T-cell (primary cell): ENCODE measurements at regions not wholly inside any gene's neighbourhood (a gene's known extent, or its start where the extent isn't known, plus 50 kb on each side); places are given as distances from the start of the nearest gene placed in this dataset.

Experiments used
- ATAC-seq, 4 experiments: fragments of 200-7000 bp in 3 of 4; fragments of 150-1000 bp in 1 of 4; cut with Tn5 transposase; replicated peaks in 1 of 4; 1 replicate in 3 of 4; 2 replicates in 1 of 4; pipeline ENCODE4 v1.10.0; 2021; ENCODE audit warnings: moderate library complexity in 3 of 4, mild to moderate bottlenecking in 2 of 4, moderate number of reproducible peaks in 1 of 4
- CTCF ChIA-PET, 2 donors: fragments of 300-600 bp; sonication (Branson Sonifier 250); formaldehyde crosslinking; loops; one replicate each; lab custom pipeline; 2022; ENCODE audit warnings: antibody characterized with exemption in 2 of 2; lab: Charles Lee
- POLR2A ChIA-PET, 2 donors: fragments of 300-600 bp; sonication (Branson Sonifier 250); formaldehyde crosslinking; loops; one replicate each; lab custom pipeline; 2022; ENCODE audit warnings: antibody characterized with exemption in 2 of 2; lab: Charles Lee
- DNase-seq, 35 experiments: peaks; one replicate each; pipeline versions ENCODE4 v3.0.0 to v3.0.0-alpha.2; 2013 to 2023
- H3K27ac ChIP-seq: one replicate; pipeline ENCODE4 v1.5.1; 2013; ENCODE audit warnings: low read length
- H3K27me3 ChIP-seq, 2 experiments: replicated peaks in 1 of 2; 1 replicate in 1 of 2; 2 replicates in 1 of 2; pipeline versions ENCODE4 v1.6.1 to v1.7.0; 2013; ENCODE audit warnings: low read length in 1 of 2, mixed read lengths in 1 of 2; ENCODE audit not compliant: control insufficient read depth in 2 of 2, insufficient read depth in 2 of 2; ENCODE audit errors: extremely low read depth in 1 of 2
- H3K36me3 ChIP-seq, 2 donors: 1 replicate in 1 of 2; 2 replicates in 1 of 2; pipeline versions ENCODE4 v1.6.1 to v1.7.0; 2013; ENCODE audit warnings: low read length in 1 of 2; ENCODE audit not compliant: control insufficient read depth in 2 of 2, insufficient read depth in 1 of 2; ENCODE audit errors: extremely low read depth in 1 of 2
- H3K4me1 ChIP-seq, 2 experiments: 1 replicate in 1 of 2; 2 replicates in 1 of 2; pipeline versions ENCODE4 v1.6.1 to v1.7.0; 2013; ENCODE audit warnings: low read length in 2 of 2, mixed read lengths in 1 of 2; ENCODE audit not compliant: insufficient read depth in 2 of 2, control insufficient read depth in 1 of 2; ENCODE audit errors: extremely low read depth in 1 of 2
- H3K4me3 ChIP-seq, 2 donors: 1 replicate in 1 of 2; 2 replicates in 1 of 2; pipeline versions ENCODE4 v1.5.1 to v1.7.0; 2013; ENCODE audit warnings: mild to moderate bottlenecking in 2 of 2, low read length in 1 of 2, moderate library complexity in 1 of 2; ENCODE audit not compliant: control insufficient read depth in 1 of 2; ENCODE audit errors: extremely low read depth in 1 of 2
- H3K9me3 ChIP-seq: 2 replicates; pipeline ENCODE4 v1.7.0; 2013
- H3K27ac Mint-ChIP-seq, 2 donors: one replicate each; pipeline ENCODE4 v1.8.0; 2020 to 2021; ENCODE audit warnings: mild to moderate bottlenecking in 2 of 2, mixed read lengths in 2 of 2
- H3K27me3 Mint-ChIP-seq, 2 donors: one replicate each; pipeline ENCODE4 v1.8.0; 2021 to 2022; ENCODE audit warnings: mixed read lengths in 2 of 2
- H3K36me3 Mint-ChIP-seq: one replicate; pipeline ENCODE4 v1.8.0; 2021; ENCODE audit warnings: mixed read lengths
- H3K4me1 Mint-ChIP-seq, 3 donors: one replicate each; pipeline ENCODE4 v1.8.0; 2020 to 2022; ENCODE audit warnings: mixed read lengths in 3 of 3, mild to moderate bottlenecking in 1 of 3
- H3K4me3 Mint-ChIP-seq, 3 donors: one replicate each; pipeline ENCODE4 v1.8.0; 2020 to 2022; ENCODE audit warnings: mild to moderate bottlenecking in 3 of 3, mixed read lengths in 3 of 3, moderate library complexity in 3 of 3
- H3K9me3 Mint-ChIP-seq, 3 donors: one replicate each; pipeline ENCODE4 v1.8.0; 2020 to 2022; ENCODE audit warnings: mixed read lengths in 3 of 3
- WGBS: methylation state at CpG from one replicate; pipeline ENCODE4 v1.1.5; 2013; ENCODE audit warnings: missing lambda C conversion rate; ENCODE audit not compliant: insufficient coverage; 5-methylcytosine and 5-hydroxymethylcytosine counted together

GRCh38 chr14:99339551-99339950, 67.6 kb upstream of the BCL11B start:
- H3K4me3 ChIP-seq: no peak overlapping the region
- Mint-ChIP-seq H3K9me3 (peaks cover 3 to 5% (median 4%) of the 10 kb centered on the region in 3 donors), H3K4me3 (no peak overlapping the region), H3K4me1 (no peaks in the 10 kb centered on the region), H3K27ac (no peak overlapping the region), H3K36me3 (no peaks in the 10 kb centered on the region), H3K27me3 (peaks cover 25 to 28% of the 10 kb centered on the region in 2 donors)
- H3K4me1 ChIP-seq: no peaks in the 10 kb centered on the region
- 73% methylated on average over 2 of the region's 2 CpGs for WGBS
- ChIA-PET POLR2A (interaction anchor here in 1 of 2 donors (0.5 kb wide), 1 partner anchor 33 kb away, joined by 3 read pairs; no protein-coding TSS in a partner anchor), CTCF (no interaction called here)
- H3K27ac ChIP-seq: no peak overlapping the region
- H3K27me3 ChIP-seq: peaks cover 0 to 22% of the 10 kb centered on the region in 2 experiments
- no peak for ATAC-seq
- DNase-seq: no peak
- no peaks in the 10 kb centered on the region for H3K36me3 ChIP-seq
- no peaks in the 10 kb centered on the region for H3K9me3 ChIP-seq

GRCh38 chr14:99338313-99338712, 66.3 kb upstream of the BCL11B start:
- Histone ChIP-seq H3K9me3 (no peaks in the 10 kb centered on the region), H3K4me3 (no peak overlapping the region), H3K27me3 (peaks cover 0 to 25% of the 10 kb centered on the region in 2 experiments), H3K4me1 (no peaks in the 10 kb centered on the region), H3K36me3 (no peaks in the 10 kb centered on the region), H3K27ac (no peak overlapping the region)
- Mint-ChIP-seq H3K27ac (no peak overlapping the region), H3K27me3 (peaks cover 25 to 28% of the 10 kb centered on the region in 2 donors), H3K9me3 (peaks cover 3 to 5% (median 4%) of the 10 kb centered on the region in 3 donors), H3K4me1 (no peaks in the 10 kb centered on the region), H3K4me3 (no peak overlapping the region), H3K36me3 (no peaks in the 10 kb centered on the region)
- ATAC-seq: no peak
- 75% methylated on average over 1 of the region's 5 CpGs for WGBS
- ChIA-PET CTCF (interaction anchor here in 1 of 2 donors (0.6 kb wide), 1 partner anchor 1056 kb away, joined by 3 read pairs; no protein-coding TSS in a partner anchor), POLR2A (no interaction called here)
- no peak for DNase-seq

- no peaks in the 10 kb centered on the region for H3K4me1 Mint-ChIP-seq
- H3K27me3 Mint-ChIP-seq: peaks cover 15 to 16% of the 10 kb centered on the region in 2 donors
- H3K9me3 Mint-ChIP-seq: no peaks in the 10 kb centered on the region
- H3K4me3 Mint-ChIP-seq: no peak overlapping the region
- DNase-seq (no peak), ATAC-seq (no peak)
- H3K27ac Mint-ChIP-seq: no peak overlapping the region
- Histone ChIP-seq H3K27me3 (peaks cover 0 to 11% of the 10 kb centered on the region in 2 experiments), H3K27ac (no peak overlapping the region), H3K9me3 (no peaks in the 10 kb centered on the region), H3K36me3 (no peaks in the 10 kb centered on the region), H3K4me1 (no peaks in the 10 kb centered on the region), H3K4me3 (no peak overlapping the region)
- ChIA-PET POLR2A (no interaction called here), CTCF (no interaction called here)
- 75% methylated on average over 17 of the region's 21 CpGs for WGBS
- no peaks in the 10 kb centered on the region for H3K36me3 Mint-ChIP-seq
Measured at GRCh38 chr14:99333841-99334635, 62.0 kb upstream of the BCL11B start.

GRCh38 chr14:99333214-99333613, 61.2 kb upstream of the BCL11B start:
- Histone ChIP-seq H3K9me3 (no peaks in the 10 kb centered on the region), H3K27ac (no peak overlapping the region), H3K4me3 (no peak overlapping the region), H3K27me3 (peaks cover 0 to 11% of the 10 kb centered on the region in 2 experiments), H3K4me1 (no peaks in the 10 kb centered on the region), H3K36me3 (no peaks in the 10 kb centered on the region)
- ChIA-PET CTCF (no interaction called here), POLR2A (no interaction called here)
- Mint-ChIP-seq H3K36me3 (no peaks in the 10 kb centered on the region), H3K4me3 (no peak overlapping the region), H3K27me3 (peaks cover 9% of the 10 kb centered on the region in 2 donors), H3K9me3 (no peaks in the 10 kb centered on the region), H3K4me1 (no peaks in the 10 kb centered on the region), H3K27ac (no peak overlapping the region)
- whole genome bisulfite sequencing: 95% methylated on average over 5 of the region's 5 CpGs
- DNase-seq (no peak), ATAC-seq (no peak)

- POLR2A ChIA-PET: no interaction called here
- CTCF ChIA-PET: no interaction called here
- H3K9me3 ChIP-seq: no peaks in the 10 kb centered on the region
- peaks cover 0 to 17% of the 10 kb centered on the region in 2 experiments for H3K27me3 ChIP-seq
- no peak overlapping the region for H3K27ac Mint-ChIP-seq
- DNase-seq (no peak), ATAC-seq (no peak)
- H3K4me1 Mint-ChIP-seq: no peaks in the 10 kb centered on the region
- no peaks in the 10 kb centered on the region for H3K36me3 Mint-ChIP-seq
- H3K27me3 Mint-ChIP-seq: peaks cover 10 to 13% of the 10 kb centered on the region in 2 donors
- H3K4me3 ChIP-seq: no peak overlapping the region
- no peak overlapping the region for H3K4me3 Mint-ChIP-seq
- H3K9me3 Mint-ChIP-seq: no peaks in the 10 kb centered on the region
- H3K27ac ChIP-seq: no peak overlapping the region
- H3K36me3 ChIP-seq: no peaks in the 10 kb centered on the region
- no peaks in the 10 kb centered on the region for H3K4me1 ChIP-seq
- WGBS: 100% methylated on average over 2 of the region's 10 CpGs
Measured at GRCh38 chr14:99331811-99332210, 59.8 kb upstream of the BCL11B start.

- ATAC-seq: no peak
- H3K36me3 ChIP-seq: no peaks in the 10 kb centered on the region
- Mint-ChIP-seq H3K36me3 (no peaks in the 10 kb centered on the region), H3K4me1 (no peaks in the 10 kb centered on the region), H3K27ac (no peak overlapping the region), H3K9me3 (no peaks in the 10 kb centered on the region), H3K4me3 (no peak overlapping the region), H3K27me3 (peaks cover 8 to 15% of the 10 kb centered on the region in 2 donors)
- H3K27ac ChIP-seq: no peak overlapping the region
- WGBS: 72% methylated on average over 17 of the region's 17 CpGs
- POLR2A ChIA-PET: interaction anchor here in 1 of 2 donors (0.5 kb wide), 1 partner anchor 61 kb away, joined by 4 read pairs; no protein-coding TSS in a partner anchor
- no peak for DNase-seq
- H3K9me3 ChIP-seq: no peaks in the 10 kb centered on the region
- CTCF ChIA-PET: no interaction called here
- peaks cover 0 to 24% of the 10 kb centered on the region in 2 experiments for H3K27me3 ChIP-seq
- no peak overlapping the region for H3K4me3 ChIP-seq
- H3K4me1 ChIP-seq: no peaks in the 10 kb centered on the region
Measured at GRCh38 chr14:99330316-99331240, 58.6 kb upstream of the BCL11B start.
